Endodermal cell (in vitro differentiated cells): ENCODE measurements at regions not wholly inside any gene's neighbourhood (a gene's known extent, or its start where the extent isn't known, plus 50 kb on each side); places are given as distances from the start of the nearest gene placed in this dataset.

Source experiments
- DNase-seq: peaks from one replicate; pipeline ENCODE4 v3.0.0-alpha.2; 2017
- H3K27ac ChIP-seq: 2 replicates; pipeline ENCODE4 v1.5.1; 2013; ENCODE audit warnings: mild to moderate bottlenecking, low read depth, low read length, moderate library complexity
- H3K27me3 ChIP-seq: 2 replicates; pipeline ENCODE4 v1.6.1; 2013; ENCODE audit warnings: mild to moderate bottlenecking, low read length, moderate library complexity; ENCODE audit not compliant: insufficient read depth, control insufficient read depth, poor library complexity, severe bottlenecking
- H3K36me3 ChIP-seq: 2 replicates; pipeline ENCODE4 v1.7.0; 2013; ENCODE audit warnings: mild to moderate bottlenecking, low read length, moderate library complexity; ENCODE audit not compliant: control insufficient read depth, insufficient read depth
- H3K4me1 ChIP-seq: one replicate; pipeline ENCODE4 v1.7.0; 2013; ENCODE audit warnings: low read length; ENCODE audit not compliant: control insufficient read depth, insufficient read depth
- H3K4me3 ChIP-seq: 2 replicates; pipeline ENCODE4 v1.5.1; 2013; ENCODE audit warnings: mild to moderate bottlenecking, low read length, moderate library complexity
- H3K9ac ChIP-seq: 2 replicates; pipeline ENCODE4 v1.6.1; 2013; ENCODE audit warnings: mild to moderate bottlenecking, low read length, moderate library complexity; ENCODE audit not compliant: poor library complexity, severe bottlenecking; ENCODE audit errors: extremely low read depth
- H3K9me3 ChIP-seq: 2 replicates; pipeline ENCODE4 v1.6.1; 2013; ENCODE audit warnings: mild to moderate bottlenecking, low read length, moderate library complexity; ENCODE audit not compliant: control insufficient read depth
- H3K27ac Mint-ChIP-seq: 2 replicates; pipeline ENCODE4 v1.8.0; 2020; ENCODE audit warnings: mixed read lengths
- H3K27me3 Mint-ChIP-seq: 2 replicates; pipeline ENCODE4 v1.8.0; 2021; ENCODE audit warnings: mild to moderate bottlenecking, mixed read lengths; ENCODE audit not compliant: insufficient read depth
- H3K36me3 Mint-ChIP-seq: 2 replicates; pipeline ENCODE4 v1.8.0; 2020; ENCODE audit warnings: low read depth, mixed read lengths
- H3K4me1 Mint-ChIP-seq: 2 replicates; pipeline ENCODE4 v1.8.0; 2020; ENCODE audit warnings: mixed read lengths
- H3K4me3 Mint-ChIP-seq: 2 replicates; pipeline ENCODE4 v1.8.0; 2020; ENCODE audit warnings: mild to moderate bottlenecking, moderate library complexity, mixed read lengths
- H3K9me3 Mint-ChIP-seq: 2 replicates; pipeline ENCODE4 v1.8.0; 2020; ENCODE audit warnings: mild to moderate bottlenecking, mixed read lengths
- CTCF ChIP-seq: fragments of 200-600 bp; sonication (generic); conservative IDR thresholded peaks from 2 replicates; pipeline ENCODE4 v1.5.0; 2021; ENCODE audit warnings: antibody characterized with exemption, mild to moderate bottlenecking
- WGBS, 2 experiments: methylation state at CpG; one replicate each; pipeline versions ENCODE4 v1.1.5 to v1.1.7; 2013; ENCODE audit warnings: missing lambda C conversion rate in 2 of 2, mixed read lengths in 1 of 2; ENCODE audit not compliant: insufficient coverage in 1 of 2, insufficient read length in 1 of 2; 5-methylcytosine and 5-hydroxymethylcytosine counted together

- no peak overlapping the region for H3K27ac Mint-ChIP-seq
- TF ChIP-seq CTCF = no peak
- Histone ChIP-seq H3K4me1 (no peaks in the 10 kb centered on the region), H3K27ac (no peak overlapping the region), H3K27me3 (no peaks in the 10 kb centered on the region), H3K9ac (no peak overlapping the region), H3K4me3 (no peak overlapping the region), H3K36me3 (no peaks in the 10 kb centered on the region), H3K9me3 (no peaks in the 10 kb centered on the region)
- 94% methylated on average over 4 of the region's 5 CpGs; no CpG with 5 or more reads in 1 of the 2 experiments for WGBS, 2 experiments
- H3K9me3 Mint-ChIP-seq = peaks cover 61% of the 10 kb centered on the region
- no peaks in the 10 kb centered on the region for H3K27me3 Mint-ChIP-seq
- no peak for DNase-seq
- H3K4me3 Mint-ChIP-seq = no peak overlapping the region
- peaks cover 8% of the 10 kb centered on the region for H3K4me1 Mint-ChIP-seq
- peaks cover 3% of the 10 kb centered on the region for H3K36me3 Mint-ChIP-seq
These were observed 118.7 kb downstream of the BEND2 start for GRCh38 chrX:18102006-18102405.

- 96 to 100% methylated on average over 4 to 5 of the region's 5 CpGs for WGBS, 2 experiments
- Histone ChIP-seq H3K4me3 (no peak overlapping the region), H3K27me3 (no peaks in the 10 kb centered on the region), H3K9ac (no peak overlapping the region), H3K4me1 (no peaks in the 10 kb centered on the region), H3K36me3 (no peaks in the 10 kb centered on the region), H3K9me3 (no peaks in the 10 kb centered on the region), H3K27ac (no peak overlapping the region)
- Mint-ChIP-seq H3K36me3 (peaks cover 3% of the 10 kb centered on the region), H3K27ac (no peak overlapping the region), H3K9me3 (peaks cover 62% of the 10 kb centered on the region), H3K4me3 (no peak overlapping the region), H3K27me3 (no peaks in the 10 kb centered on the region), H3K4me1 (peaks cover 9% of the 10 kb centered on the region)
- DNase-seq = no peak
- TF ChIP-seq CTCF = no peak
These were observed 119.6 kb downstream of the BEND2 start for GRCh38 chrX:18101087-18101486.

GRCh38 chrX:18099745-18100144 is 120.9 kb downstream of the BEND2 start:
- H3K4me3 Mint-ChIP-seq = no peak overlapping the region
- no peaks in the 10 kb centered on the region for H3K36me3 ChIP-seq
- no peak for TF ChIP-seq CTCF
- H3K4me1 ChIP-seq = no peaks in the 10 kb centered on the region
- peaks cover 70% of the 10 kb centered on the region for H3K9me3 Mint-ChIP-seq
- H3K9me3 ChIP-seq = no peaks in the 10 kb centered on the region
- DNase-seq = no peak
- 91% methylated on average over 4 to 6 of the region's 6 CpGs for WGBS, 2 experiments
- H3K4me1 Mint-ChIP-seq = peaks cover 9% of the 10 kb centered on the region
- H3K27me3 ChIP-seq = no peaks in the 10 kb centered on the region
- no peak overlapping the region for H3K27ac Mint-ChIP-seq
- H3K4me3 ChIP-seq = no peak overlapping the region
- H3K27me3 Mint-ChIP-seq = no peaks in the 10 kb centered on the region
- H3K9ac ChIP-seq = no peak overlapping the region
- peaks cover 3% of the 10 kb centered on the region for H3K36me3 Mint-ChIP-seq
- no peak overlapping the region for H3K27ac ChIP-seq
